ENCODE measurements at regions not wholly inside any gene's neighbourhood (a gene's known extent, or its start where the extent isn't known, plus 50 kb on each side); places are given as distances from the start of the nearest gene placed in this dataset.

DNA sequence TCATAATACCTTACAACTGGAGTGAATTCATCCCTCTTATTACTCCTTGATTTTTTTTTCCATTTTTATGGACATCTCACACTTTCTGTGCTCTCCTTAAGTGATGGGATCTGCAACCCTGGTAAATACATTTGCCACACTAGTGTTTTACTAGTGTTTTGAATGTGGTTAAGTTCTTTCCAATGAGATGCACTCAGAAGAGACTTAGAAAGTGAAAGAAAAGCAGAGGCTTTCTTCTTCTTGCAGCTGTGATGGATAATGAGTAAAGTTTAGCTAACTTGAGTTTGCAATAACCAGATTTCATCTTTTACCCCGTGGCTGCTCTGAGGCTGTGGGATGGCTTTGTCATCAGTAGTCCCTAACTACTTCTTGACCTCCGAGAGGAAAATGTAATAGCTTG, 1248.4 kb downstream of the NSUN3 start:
- H3K4me3 ChIP-seq (ENCODE audit: low read depth, low read length), result no peak overlapping the region
- no peaks in the 10 kb centered on the region for H3K9me3 ChIP-seq (ENCODE audit: control insufficient read depth, insufficient read depth, low read depth, low read length)
- POLR2A ChIA-PET, result no interaction called here
- H3K36me3 ChIP-seq (ENCODE audit: control insufficient read depth in 2 of 2, insufficient read depth in 1 of 2, low read length in 2 of 2), result no peaks in the 10 kb centered on the region
- no peak for TF ChIP-seq PRDM1 (tag by site-specific recombination; IDR thresholded peaks at IDR 0.05)
- no peak overlapping the region for H3K27ac ChIP-seq (ENCODE audit: extremely low read depth, low read depth, low read length)
- CTCF ChIA-PET, result no interaction called here
- no peaks in the 10 kb centered on the region for H3K4me1 ChIP-seq (ENCODE audit: control insufficient read depth, insufficient read depth, low read length)

DNA sequence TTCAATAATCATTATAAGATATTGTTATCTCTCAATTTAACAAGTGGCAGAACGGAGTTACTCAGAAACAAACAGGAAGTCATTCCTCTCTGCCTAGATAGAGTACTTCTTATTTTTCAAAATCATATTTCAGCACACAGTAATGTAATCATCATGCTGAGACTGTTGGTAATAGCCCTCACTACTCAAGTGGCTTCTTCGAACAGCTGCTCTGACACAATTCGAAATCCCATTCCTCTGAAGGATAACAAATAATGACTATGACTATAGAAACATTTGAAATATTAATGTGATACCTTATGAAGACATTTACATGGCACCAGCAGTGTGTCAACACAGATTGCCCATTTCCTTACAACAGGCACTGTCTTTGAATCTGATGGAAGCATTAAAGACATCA, 1249.8 kb downstream of the NSUN3 start:
- H3K9me3 ChIP-seq (ENCODE audit: control insufficient read depth, insufficient read depth, low read depth, low read length), result no peaks in the 10 kb centered on the region
- TF ChIP-seq GFI1B (tag by site-specific recombination; IDR thresholded peaks at IDR 0.05) (no peak), SP3 (tag by site-specific recombination; IDR thresholded peaks at IDR 0.05) (no peak), ZNF404 (tag by site-specific recombination; IDR thresholded peaks at IDR 0.05) (no peak), ZNF112 (tag by site-specific recombination; IDR thresholded peaks at IDR 0.05) (no peak), KLF8 (tag by site-specific recombination; IDR thresholded peaks at IDR 0.05) (no peak), ZNF529 (tag by site-specific recombination; IDR thresholded peaks at IDR 0.05; ENCODE audit: insufficient replicate concordance) (no peak), ZNF2 (tag by site-specific recombination; IDR thresholded peaks at IDR 0.05) (no peak), ZNF792 (tag by site-specific recombination; IDR thresholded peaks at IDR 0.05) (no peak), ZSCAN16 (tag by site-specific recombination; IDR thresholded peaks at IDR 0.05) (no peak), ZNF174 (tag by site-specific recombination; IDR thresholded peaks at IDR 0.05) (no peak)
- TF ChIP-seq, protein P1, sequence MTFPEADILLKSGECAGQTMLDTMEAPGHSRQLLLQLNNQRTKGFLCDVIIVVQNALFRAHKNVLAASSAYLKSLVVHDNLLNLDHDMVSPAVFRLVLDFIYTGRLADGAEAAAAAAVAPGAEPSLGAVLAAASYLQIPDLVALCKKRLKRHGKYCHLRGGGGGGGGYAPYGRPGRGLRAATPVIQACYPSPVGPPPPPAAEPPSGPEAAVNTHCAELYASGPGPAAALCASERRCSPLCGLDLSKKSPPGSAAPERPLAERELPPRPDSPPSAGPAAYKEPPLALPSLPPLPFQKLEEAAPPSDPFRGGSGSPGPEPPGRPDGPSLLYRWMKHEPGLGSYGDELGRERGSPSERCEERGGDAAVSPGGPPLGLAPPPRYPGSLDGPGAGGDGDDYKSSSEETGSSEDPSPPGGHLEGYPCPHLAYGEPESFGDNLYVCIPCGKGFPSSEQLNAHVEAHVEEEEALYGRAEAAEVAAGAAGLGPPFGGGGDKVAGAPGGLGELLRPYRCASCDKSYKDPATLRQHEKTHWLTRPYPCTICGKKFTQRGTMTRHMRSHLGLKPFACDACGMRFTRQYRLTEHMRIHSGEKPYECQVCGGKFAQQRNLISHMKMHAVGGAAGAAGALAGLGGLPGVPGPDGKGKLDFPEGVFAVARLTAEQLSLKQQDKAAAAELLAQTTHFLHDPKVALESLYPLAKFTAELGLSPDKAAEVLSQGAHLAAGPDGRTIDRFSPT (tag by site-specific recombination; IDR thresholded peaks at IDR 0.05), result no peak
- TF ChIP-seq, protein P2, sequence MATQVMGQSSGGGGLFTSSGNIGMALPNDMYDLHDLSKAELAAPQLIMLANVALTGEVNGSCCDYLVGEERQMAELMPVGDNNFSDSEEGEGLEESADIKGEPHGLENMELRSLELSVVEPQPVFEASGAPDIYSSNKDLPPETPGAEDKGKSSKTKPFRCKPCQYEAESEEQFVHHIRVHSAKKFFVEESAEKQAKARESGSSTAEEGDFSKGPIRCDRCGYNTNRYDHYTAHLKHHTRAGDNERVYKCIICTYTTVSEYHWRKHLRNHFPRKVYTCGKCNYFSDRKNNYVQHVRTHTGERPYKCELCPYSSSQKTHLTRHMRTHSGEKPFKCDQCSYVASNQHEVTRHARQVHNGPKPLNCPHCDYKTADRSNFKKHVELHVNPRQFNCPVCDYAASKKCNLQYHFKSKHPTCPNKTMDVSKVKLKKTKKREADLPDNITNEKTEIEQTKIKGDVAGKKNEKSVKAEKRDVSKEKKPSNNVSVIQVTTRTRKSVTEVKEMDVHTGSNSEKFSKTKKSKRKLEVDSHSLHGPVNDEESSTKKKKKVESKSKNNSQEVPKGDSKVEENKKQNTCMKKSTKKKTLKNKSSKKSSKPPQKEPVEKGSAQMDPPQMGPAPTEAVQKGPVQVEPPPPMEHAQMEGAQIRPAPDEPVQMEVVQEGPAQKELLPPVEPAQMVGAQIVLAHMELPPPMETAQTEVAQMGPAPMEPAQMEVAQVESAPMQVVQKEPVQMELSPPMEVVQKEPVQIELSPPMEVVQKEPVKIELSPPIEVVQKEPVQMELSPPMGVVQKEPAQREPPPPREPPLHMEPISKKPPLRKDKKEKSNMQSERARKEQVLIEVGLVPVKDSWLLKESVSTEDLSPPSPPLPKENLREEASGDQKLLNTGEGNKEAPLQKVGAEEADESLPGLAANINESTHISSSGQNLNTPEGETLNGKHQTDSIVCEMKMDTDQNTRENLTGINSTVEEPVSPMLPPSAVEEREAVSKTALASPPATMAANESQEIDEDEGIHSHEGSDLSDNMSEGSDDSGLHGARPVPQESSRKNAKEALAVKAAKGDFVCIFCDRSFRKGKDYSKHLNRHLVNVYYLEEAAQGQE (tag by site-specific recombination; IDR thresholded peaks at IDR 0.05), result no peak
- TF ChIP-seq, protein P3, sequence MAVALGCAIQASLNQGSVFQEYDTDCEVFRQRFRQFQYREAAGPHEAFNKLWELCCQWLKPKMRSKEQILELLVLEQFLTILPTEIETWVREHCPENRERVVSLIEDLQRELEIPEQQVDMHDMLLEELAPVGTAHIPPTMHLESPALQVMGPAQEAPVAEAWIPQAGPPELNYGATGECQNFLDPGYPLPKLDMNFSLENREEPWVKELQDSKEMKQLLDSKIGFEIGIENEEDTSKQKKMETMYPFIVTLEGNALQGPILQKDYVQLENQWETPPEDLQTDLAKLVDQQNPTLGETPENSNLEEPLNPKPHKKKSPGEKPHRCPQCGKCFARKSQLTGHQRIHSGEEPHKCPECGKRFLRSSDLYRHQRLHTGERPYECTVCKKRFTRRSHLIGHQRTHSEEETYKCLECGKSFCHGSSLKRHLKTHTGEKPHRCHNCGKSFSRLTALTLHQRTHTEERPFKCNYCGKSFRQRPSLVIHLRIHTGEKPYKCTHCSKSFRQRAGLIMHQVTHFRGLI (tag by site-specific recombination; IDR thresholded peaks at IDR 0.05), result no peak
- TF ChIP-seq, protein P4, sequence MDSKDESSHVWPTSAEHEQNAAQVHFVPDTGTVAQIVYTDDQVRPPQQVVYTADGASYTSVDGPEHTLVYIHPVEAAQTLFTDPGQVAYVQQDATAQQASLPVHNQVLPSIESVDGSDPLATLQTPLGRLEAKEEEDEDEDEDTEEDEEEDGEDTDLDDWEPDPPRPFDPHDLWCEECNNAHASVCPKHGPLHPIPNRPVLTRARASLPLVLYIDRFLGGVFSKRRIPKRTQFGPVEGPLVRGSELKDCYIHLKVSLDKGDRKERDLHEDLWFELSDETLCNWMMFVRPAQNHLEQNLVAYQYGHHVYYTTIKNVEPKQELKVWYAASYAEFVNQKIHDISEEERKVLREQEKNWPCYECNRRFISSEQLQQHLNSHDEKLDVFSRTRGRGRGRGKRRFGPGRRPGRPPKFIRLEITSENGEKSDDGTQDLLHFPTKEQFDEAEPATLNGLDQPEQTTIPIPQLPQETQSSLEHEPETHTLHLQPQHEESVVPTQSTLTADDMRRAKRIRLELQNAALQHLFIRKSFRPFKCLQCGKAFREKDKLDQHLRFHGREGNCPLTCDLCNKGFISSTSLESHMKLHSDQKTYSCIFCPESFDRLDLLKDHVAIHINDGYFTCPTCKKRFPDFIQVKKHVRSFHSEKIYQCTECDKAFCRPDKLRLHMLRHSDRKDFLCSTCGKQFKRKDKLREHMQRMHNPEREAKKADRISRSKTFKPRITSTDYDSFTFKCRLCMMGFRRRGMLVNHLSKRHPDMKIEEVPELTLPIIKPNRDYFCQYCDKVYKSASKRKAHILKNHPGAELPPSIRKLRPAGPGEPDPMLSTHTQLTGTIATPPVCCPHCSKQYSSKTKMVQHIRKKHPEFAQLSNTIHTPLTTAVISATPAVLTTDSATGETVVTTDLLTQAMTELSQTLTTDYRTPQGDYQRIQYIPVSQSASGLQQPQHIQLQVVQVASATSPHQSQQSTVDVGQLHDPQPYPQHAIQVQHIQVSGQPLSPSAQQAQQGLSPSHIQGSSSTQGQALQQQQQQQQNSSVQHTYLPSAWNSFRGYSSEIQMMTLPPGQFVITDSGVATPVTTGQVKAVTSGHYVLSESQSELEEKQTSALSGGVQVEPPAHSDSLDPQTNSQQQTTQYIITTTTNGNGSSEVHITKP (tag by site-specific recombination; IDR thresholded peaks at IDR 0.05), result no peak
- TF ChIP-seq, protein P5, sequence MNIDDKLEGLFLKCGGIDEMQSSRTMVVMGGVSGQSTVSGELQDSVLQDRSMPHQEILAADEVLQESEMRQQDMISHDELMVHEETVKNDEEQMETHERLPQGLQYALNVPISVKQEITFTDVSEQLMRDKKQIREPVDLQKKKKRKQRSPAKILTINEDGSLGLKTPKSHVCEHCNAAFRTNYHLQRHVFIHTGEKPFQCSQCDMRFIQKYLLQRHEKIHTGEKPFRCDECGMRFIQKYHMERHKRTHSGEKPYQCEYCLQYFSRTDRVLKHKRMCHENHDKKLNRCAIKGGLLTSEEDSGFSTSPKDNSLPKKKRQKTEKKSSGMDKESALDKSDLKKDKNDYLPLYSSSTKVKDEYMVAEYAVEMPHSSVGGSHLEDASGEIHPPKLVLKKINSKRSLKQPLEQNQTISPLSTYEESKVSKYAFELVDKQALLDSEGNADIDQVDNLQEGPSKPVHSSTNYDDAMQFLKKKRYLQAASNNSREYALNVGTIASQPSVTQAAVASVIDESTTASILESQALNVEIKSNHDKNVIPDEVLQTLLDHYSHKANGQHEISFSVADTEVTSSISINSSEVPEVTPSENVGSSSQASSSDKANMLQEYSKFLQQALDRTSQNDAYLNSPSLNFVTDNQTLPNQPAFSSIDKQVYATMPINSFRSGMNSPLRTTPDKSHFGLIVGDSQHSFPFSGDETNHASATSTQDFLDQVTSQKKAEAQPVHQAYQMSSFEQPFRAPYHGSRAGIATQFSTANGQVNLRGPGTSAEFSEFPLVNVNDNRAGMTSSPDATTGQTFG (tag by site-specific recombination; IDR thresholded peaks at IDR 0.05; ENCODE audit: borderline replicate concordance), result no peak
- H3K36me3 ChIP-seq (ENCODE audit: control insufficient read depth in 2 of 2, insufficient read depth in 1 of 2, low read length in 2 of 2), result no peaks in the 10 kb centered on the region
- ChIA-PET POLR2A (no interaction called here), CTCF (no interaction called here)
- no peak overlapping the region for H3K4me3 ChIP-seq (ENCODE audit: low read depth, low read length)
- no peaks in the 10 kb centered on the region for H3K4me1 ChIP-seq (ENCODE audit: control insufficient read depth, insufficient read depth, low read length)
- H3K27ac ChIP-seq (ENCODE audit: extremely low read depth, low read depth, low read length), result no peak overlapping the region

All from HEK293 (cell line).